Activated T-helper 1 cell treated with anti-CD3 and anti-CD28 coated beads, Interleukin-2, amount 50 U/mL, for 16 hours (primary cell): ENCODE measurements at regions not wholly inside any gene's neighbourhood (a gene's known extent, or its start where the extent isn't known, plus 50 kb on each side); places are given as distances from the start of the nearest gene placed in this dataset.

Experiments used
- DNase-seq, 2 donors: peaks; one replicate each; pipeline ENCODE4 v3.0.0-alpha.2; 2020; ENCODE audit warnings: low read depth in 1 of 2, low spot score in 1 of 2

- no peak for DNase-seq
Measured at GRCh38 chr5:82854956-82855355, 222.2 kb downstream of the TMEM167A start.

- no peak for DNase-seq
Measured at GRCh38 chr5:82851471-82851870, 225.7 kb downstream of the TMEM167A start.

- DNase-seq = no peak
Measured at GRCh38 chr5:82850393-82850792, 226.8 kb downstream of the TMEM167A start.

GRCh38 chr5:82849885-82850284 is 227.3 kb downstream of the TMEM167A start:
- DNase-seq = no peak

- no peak for DNase-seq
Measured at GRCh38 chr5:82847562-82847961, 229.6 kb downstream of the TMEM167A start.

GRCh38 chr5:82839881-82840280 is 237.3 kb downstream of the TMEM167A start:
- no peak for DNase-seq

- no peak for DNase-seq
Measured at GRCh38 chr5:82835488-82835887, 241.7 kb downstream of the TMEM167A start.

GRCh38 chr5:82834151-82834550 is 243.0 kb downstream of the TMEM167A start:
- DNase-seq = no peak

GRCh38 chr5:82833277-82833676 is 243.9 kb downstream of the TMEM167A start:
- DNase-seq = no peak

- DNase-seq = no peak
Measured at GRCh38 chr5:82832445-82832844, 244.7 kb downstream of the TMEM167A start.

- no peak for DNase-seq
Measured at GRCh38 chr5:82828211-82828610, 249.0 kb downstream of the TMEM167A start.

- DNase-seq = no peak
Measured at GRCh38 chr5:82827651-82828050, 249.5 kb downstream of the TMEM167A start.

GRCh38 chr5:82822634-82822927 is 254.6 kb downstream of the TMEM167A start:
- no peak for DNase-seq

GRCh38 chr5:82821846-82822633 is 255.2 kb downstream of the TMEM167A start:
- DNase-seq = no peak

GRCh38 chr5:82820961-82821845 is 256.0 kb downstream of the TMEM167A start:
- DNase-seq = no peak

GRCh38 chr5:82820188-82820587 is 257.0 kb downstream of the TMEM167A start:
- no peak for DNase-seq

- no peak for DNase-seq
Measured at GRCh38 chr5:82817897-82818676, 259.1 kb downstream of the TMEM167A start.

GRCh38 chr5:82816926-82817325 is 260.3 kb downstream of the TMEM167A start:
- no peak for DNase-seq

GRCh38 chr5:82815871-82816270 is 261.3 kb downstream of the TMEM167A start:
- DNase-seq = no peak

- no peak for DNase-seq
Measured at GRCh38 chr5:82813861-82814260, 263.3 kb downstream of the TMEM167A start.

- DNase-seq = no peak
Measured at GRCh38 chr5:82812575-82812974, 264.6 kb downstream of the TMEM167A start.

- DNase-seq = no peak
Measured at GRCh38 chr5:82811490-82811889, 265.7 kb downstream of the TMEM167A start.
